ENCODE measurements at regions not wholly inside any gene's neighbourhood (a gene's known extent, or its start where the extent isn't known, plus 50 kb on each side); places are given as distances from the start of the nearest gene placed in this dataset.

GRCh38 chr3:152097120-152097519 is 171.6 kb upstream of the MBNL1 start:
- intact Hi-C loops (cut with micrococcal nuclease): no loop called here

DNA sequence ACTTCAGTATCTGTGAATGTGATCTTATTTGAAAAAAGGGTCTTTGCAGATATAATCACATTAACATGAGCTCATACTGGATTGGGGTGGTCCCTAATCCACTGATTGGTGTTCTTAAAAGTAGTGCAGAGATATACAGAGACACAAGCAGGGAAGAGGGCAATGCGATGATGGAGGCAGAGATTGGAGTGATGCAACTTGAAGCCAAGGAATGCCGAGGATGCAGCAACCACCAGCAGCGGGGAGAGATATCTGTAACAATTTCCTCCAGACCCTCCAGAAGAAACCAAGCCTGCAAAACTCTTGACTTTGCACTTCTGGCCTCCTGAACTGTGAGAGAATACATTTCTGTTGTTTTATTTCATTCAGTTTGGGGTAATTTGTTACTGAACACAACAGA is 171.0 kb upstream of the MBNL1 start:
- intact Hi-C loops (cut with micrococcal nuclease): no loop called here

- intact Hi-C loops (cut with micrococcal nuclease): no loop called here
These were observed 168.1 kb upstream of the MBNL1 start for GRCh38 chr3:152100491-152101132.

GRCh38 chr3:152102410-152102809 is 166.3 kb upstream of the MBNL1 start:
- intact Hi-C loops (cut with micrococcal nuclease): no loop called here

DNA sequence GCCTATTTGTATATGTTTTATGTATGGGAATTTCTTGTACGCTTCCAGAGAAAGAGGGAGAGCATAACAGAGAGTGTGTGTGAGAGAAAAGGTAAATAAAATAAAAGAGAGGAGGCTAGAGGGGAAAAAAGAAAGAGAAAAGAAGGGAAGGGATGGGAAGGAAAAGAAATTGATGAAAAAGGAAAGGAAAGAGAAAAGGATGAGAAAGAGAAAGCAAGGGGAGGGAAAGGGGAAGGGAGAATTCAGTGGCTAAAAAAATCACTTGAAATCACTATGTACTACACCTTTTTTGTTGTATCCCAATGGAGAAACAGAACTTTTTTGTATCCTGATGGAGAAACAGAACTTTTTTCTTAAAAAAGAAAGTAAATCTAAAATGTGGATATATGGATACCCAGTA is 165.5 kb upstream of the MBNL1 start:
- intact Hi-C loops (cut with micrococcal nuclease): no loop called here

- intact Hi-C loops (cut with micrococcal nuclease): no loop called here
These were observed 163.8 kb upstream of the MBNL1 start for GRCh38 chr3:152104847-152105415.

- intact Hi-C loops (cut with micrococcal nuclease): no loop called here
These were observed 163.3 kb upstream of the MBNL1 start for GRCh38 chr3:152105446-152105845.

DNA sequence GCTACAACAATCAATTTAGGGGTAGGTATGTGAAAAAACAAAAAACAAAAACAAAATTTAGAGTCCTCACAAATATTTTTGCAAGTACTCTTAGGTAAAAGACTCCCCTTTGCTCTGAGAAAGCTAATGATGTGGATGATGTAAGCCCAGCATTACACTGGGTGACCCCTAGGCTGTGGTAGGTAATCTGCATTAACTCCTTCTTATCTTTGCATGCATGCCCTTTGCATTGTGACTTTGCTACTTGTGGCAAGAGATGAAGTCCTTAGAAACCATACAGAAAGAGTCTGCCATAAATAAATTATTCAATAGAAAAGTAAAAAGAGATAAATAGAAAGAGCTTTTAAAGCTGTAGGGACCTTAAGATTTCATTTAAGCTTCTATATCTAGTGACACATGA is 159.7 kb upstream of the MBNL1 start:
- intact Hi-C loops (cut with micrococcal nuclease): no loop called here

GRCh38 chr3:152113413-152113812 is 155.3 kb upstream of the MBNL1 start:
- intact Hi-C loops (cut with micrococcal nuclease): no loop called here

- intact Hi-C loops (cut with micrococcal nuclease): no loop called here
These were observed 154.6 kb upstream of the MBNL1 start for GRCh38 chr3:152113992-152114651.

DNA sequence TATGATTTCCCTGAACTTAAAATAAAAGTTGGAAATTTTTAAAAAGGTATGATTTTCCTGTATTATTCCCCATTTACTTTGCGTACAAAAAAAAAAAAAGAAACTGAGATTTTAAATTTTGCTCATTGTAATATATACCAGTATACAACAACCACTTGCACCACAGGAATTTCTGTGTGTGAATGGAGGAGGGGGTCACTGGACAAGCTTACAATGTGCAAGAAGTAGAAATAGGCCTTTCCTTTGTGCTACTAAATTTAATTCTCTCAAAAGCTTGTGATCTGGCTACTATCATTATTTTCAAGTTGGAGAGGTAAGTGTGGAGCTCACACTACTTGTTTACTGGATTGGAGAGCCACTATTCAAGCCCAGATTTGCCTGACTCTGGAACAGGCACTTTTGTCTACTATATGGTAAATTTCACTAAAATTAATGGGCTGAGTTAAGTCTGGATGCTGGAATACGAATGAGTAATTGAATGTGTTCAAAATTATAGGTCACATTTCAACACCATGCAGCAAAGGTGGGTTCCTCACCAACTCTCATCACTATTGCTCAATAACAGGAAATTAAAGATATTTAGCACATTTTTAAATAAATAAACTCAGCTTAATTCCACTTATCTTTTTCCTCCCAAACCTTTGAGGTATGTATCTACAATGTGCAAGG is 148.0 kb upstream of the MBNL1 start:
- intact Hi-C loops (cut with micrococcal nuclease): loop anchor here (5.0 kb wide), 1 partner anchor 122 kb away; no protein-coding TSS in a partner anchor

- intact Hi-C loops (cut with micrococcal nuclease): loop anchor here (5.0 kb wide), 1 partner anchor 121 kb away; no protein-coding TSS in a partner anchor
These were observed 147.5 kb upstream of the MBNL1 start for GRCh38 chr3:152121270-152121636.

GRCh38 chr3:152122851-152123250 is 145.9 kb upstream of the MBNL1 start:
- intact Hi-C loops (cut with micrococcal nuclease): loop anchor here (5.0 kb wide), 1 partner anchor 119 kb away; no protein-coding TSS in a partner anchor

GRCh38 chr3:152123457-152123856 is 145.3 kb upstream of the MBNL1 start:
- intact Hi-C loops (cut with micrococcal nuclease): loop anchor here (5.0 kb wide), 1 partner anchor 119 kb away; no protein-coding TSS in a partner anchor

DNA sequence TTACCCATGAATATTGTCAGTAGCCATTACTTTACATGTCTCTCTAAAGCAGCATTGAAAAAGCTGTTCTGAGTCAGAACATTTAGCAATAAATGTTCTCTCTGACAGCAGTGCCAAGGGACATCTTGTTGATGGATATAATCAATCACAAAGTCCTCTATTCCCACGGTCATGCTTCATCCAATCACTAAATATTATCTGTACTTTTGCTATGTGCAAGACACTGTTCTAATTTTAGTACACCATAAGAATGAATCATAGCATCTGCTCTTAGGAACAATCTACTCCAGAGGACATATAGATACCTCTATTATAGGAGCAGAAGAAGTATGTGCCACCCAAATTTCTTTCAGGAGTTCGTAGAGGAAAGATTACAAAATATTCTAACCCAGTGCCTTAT is 142.5 kb upstream of the MBNL1 start:
- intact Hi-C loops (cut with micrococcal nuclease): no loop called here

DNA sequence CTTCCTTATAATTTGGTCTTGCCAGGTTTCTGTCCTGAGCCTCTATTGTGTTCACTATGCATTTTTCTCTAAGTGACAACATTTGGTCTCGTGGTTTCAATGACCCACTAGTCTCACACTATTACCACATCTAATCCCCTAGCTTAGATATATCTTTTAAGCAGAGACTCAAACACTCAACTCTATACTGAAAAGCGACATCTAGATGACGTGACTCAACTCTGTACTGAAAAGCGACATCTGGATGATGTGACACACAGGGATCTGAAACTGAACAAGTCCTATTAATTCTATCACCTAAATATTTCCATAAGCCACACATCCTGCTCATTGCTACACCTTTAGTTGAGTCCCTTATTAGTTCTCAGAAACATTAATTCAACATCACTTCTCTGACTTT is 141.7 kb upstream of the MBNL1 start:
- intact Hi-C loops (cut with micrococcal nuclease): no loop called here

GRCh38 chr3:152128356-152128755 is 140.4 kb upstream of the MBNL1 start:
- intact Hi-C loops (cut with micrococcal nuclease): no loop called here

DNA sequence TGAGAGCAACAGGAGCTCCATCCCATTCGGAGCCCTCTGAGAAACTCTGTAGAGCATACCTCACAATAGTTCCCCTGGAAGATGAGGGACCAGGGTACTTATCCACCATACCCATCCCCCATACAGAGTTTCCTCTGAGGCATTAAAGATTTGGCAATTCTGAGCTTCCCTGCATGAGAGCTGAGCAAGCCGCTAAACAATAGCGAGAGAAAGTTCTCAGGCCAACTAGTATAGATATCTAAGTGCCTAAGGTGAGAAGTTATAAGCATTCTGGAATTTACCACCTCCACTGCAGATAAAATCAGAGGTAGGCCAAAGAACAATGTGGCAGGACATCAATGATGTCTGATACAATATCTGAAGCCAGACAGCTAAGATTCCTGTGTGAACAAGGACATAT is 129.1 kb upstream of the MBNL1 start:
- intact Hi-C loops (cut with micrococcal nuclease): no loop called here

DNA sequence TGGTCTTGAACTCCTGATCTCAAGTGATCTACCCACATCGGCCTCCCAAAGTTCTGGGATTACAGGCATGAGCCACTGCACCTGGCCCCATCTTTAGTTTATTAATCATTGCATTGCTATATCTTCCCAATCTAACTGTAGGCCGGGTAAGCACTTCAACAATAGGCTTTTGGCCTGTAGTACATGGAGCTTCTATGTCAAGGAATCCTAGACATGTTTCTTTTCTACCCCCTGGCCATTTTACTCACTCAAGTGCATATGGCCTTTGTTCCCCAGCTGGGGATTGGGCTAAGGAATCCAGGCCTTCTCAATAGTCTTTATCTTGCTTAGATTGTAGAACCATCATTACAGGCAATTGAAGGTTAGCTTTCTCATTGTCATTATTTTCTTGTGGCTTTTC is 122.3 kb upstream of the MBNL1 start:
- intact Hi-C loops (cut with micrococcal nuclease): no loop called here

DNA sequence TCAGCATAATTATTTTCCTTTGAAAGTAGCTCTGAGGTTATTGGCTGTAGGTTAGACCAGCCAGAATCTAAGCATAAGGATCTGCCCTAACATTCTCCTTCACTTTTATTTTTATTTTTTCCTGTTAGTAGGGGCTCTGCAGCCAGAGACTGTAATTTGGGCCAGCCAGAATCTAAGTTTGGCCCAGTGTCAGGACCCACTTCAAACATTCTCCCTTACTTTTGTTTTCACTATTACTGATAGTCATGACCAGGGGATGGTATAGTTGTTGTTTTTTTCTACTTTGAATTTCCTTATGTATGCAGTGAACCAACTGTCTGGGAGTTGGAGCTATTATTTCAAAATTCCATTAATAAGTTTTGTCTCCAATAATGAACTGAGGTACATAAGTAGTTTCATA is 121.0 kb upstream of the MBNL1 start:
- intact Hi-C loops (cut with micrococcal nuclease): no loop called here

DNA sequence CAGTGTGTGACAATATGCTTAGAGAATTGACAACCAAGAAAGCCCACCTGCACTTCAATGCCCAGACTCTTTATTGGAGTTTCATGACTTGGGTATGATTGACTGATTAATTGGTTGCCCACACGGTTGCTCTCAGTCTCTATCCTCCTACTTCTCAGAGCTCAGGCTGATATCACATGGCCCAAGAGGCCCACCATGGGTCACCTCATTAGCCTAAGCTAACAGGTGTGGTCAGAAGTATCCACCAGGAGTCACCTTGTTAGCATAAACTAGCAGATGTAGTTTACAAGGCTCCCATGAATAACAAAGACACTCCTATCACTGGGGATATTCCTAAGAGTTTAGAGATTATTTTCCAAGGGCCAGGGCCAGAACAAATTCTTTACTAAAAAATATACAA is 120.2 kb upstream of the MBNL1 start:
- intact Hi-C loops (cut with micrococcal nuclease): no loop called here

DNA sequence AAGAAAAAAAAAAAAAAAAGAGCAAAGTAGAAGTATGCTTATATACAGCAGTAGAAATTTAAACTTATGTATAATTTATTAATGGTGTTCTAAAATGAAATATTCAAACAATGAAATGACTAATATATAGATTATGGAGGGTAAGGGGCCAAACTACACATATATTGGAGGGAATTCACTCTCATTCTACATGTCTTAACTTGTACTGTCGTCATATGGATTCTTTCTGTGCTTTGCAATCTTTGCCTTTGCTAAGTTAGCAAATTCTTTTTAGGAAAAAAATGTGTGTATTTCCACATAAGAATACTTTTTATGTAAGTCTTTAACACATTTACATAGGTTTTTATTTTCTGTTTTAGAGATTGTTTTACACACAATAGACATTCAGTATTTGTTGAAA is 118.9 kb upstream of the MBNL1 start:
- intact Hi-C loops (cut with micrococcal nuclease): no loop called here
